T-helper 1 cell treated with Interleukin-12 subunit alpha and Interleukin-12 subunit beta and Interleukin-4 antibody, amounts not matched to agents 30 ng/mL and 1 ng/mL, for 36 hours (primary cell): ENCODE measurements at regions not wholly inside any gene's neighbourhood (a gene's known extent, or its start where the extent isn't known, plus 50 kb on each side); places are given as distances from the start of the nearest gene placed in this dataset.

Experiments
- intact Hi-C: fragments of 100-400 bp; cut with micrococcal nuclease; formaldehyde crosslinking; loops from one replicate; pipeline ENCODE4 v1.15.1; 2024

- intact Hi-C loops, result no loop called here
Observed at GRCh38 chr6:140036196-140036595, 661.7 kb upstream of the CITED2 start.

- intact Hi-C loops, result no loop called here
Observed at GRCh38 chr6:140032189-140032588, 657.7 kb upstream of the CITED2 start.

GRCh38 chr6:140029551-140029950 lies 655.1 kb upstream of the CITED2 start:
- intact Hi-C loops, result no loop called here

- intact Hi-C loops, result no loop called here
Observed at GRCh38 chr6:140027219-140027618, 652.8 kb upstream of the CITED2 start.

- intact Hi-C loops, result no loop called here
Observed at GRCh38 chr6:140026546-140026945, 652.1 kb upstream of the CITED2 start.

- intact Hi-C loops, result no loop called here
Observed at GRCh38 chr6:140025171-140025570, 650.7 kb upstream of the CITED2 start.

GRCh38 chr6:140020207-140020791 lies 645.9 kb upstream of the CITED2 start:
- intact Hi-C loops, result no loop called here

GRCh38 chr6:140018588-140018987 lies 644.1 kb upstream of the CITED2 start:
- intact Hi-C loops, result no loop called here

- intact Hi-C loops, result no loop called here
Observed at GRCh38 chr6:140017470-140017869, 643.0 kb upstream of the CITED2 start.

GRCh38 chr6:140012150-140012549 lies 637.7 kb upstream of the CITED2 start:
- intact Hi-C loops, result no loop called here

- intact Hi-C loops, result no loop called here
Observed at GRCh38 chr6:140011537-140011936, 637.1 kb upstream of the CITED2 start.

- intact Hi-C loops, result no loop called here
Observed at GRCh38 chr6:140009286-140009685, 634.8 kb upstream of the CITED2 start.

GRCh38 chr6:140007525-140007924 lies 633.1 kb upstream of the CITED2 start:
- intact Hi-C loops, result no loop called here

- intact Hi-C loops, result no loop called here
Observed at GRCh38 chr6:140003217-140003616, 628.8 kb upstream of the CITED2 start.

GRCh38 chr6:140002396-140003022 lies 628.1 kb upstream of the CITED2 start:
- intact Hi-C loops, result no loop called here

GRCh38 chr6:140001821-140002341 lies 627.4 kb upstream of the CITED2 start:
- intact Hi-C loops, result no loop called here

- intact Hi-C loops, result no loop called here
Observed at GRCh38 chr6:140001005-140001404, 626.6 kb upstream of the CITED2 start.

GRCh38 chr6:139999661-140000060 lies 625.2 kb upstream of the CITED2 start:
- intact Hi-C loops, result loop anchor here (10.0 kb wide), 1 partner anchor 625 kb away; the partner anchor contains the start of gene CITED2

GRCh38 chr6:139998478-139998877 lies 624.0 kb upstream of the CITED2 start:
- intact Hi-C loops, result loop anchor here (10.0 kb wide), 1 partner anchor 624 kb away; the partner anchor contains the start of gene CITED2

- intact Hi-C loops, result loop anchor here (10.0 kb wide), 1 partner anchor 622 kb away; the partner anchor contains the start of gene CITED2
Observed at GRCh38 chr6:139996253-139996834, 621.9 kb upstream of the CITED2 start.

- intact Hi-C loops, result loop anchor here (10.0 kb wide), 1 partner anchor 620 kb away; the partner anchor contains the start of gene CITED2
Observed at GRCh38 chr6:139994998-139995397, 620.5 kb upstream of the CITED2 start.

- intact Hi-C loops, result loop anchor here (10.0 kb wide), 1 partner anchor 616 kb away; the partner anchor contains the start of gene CITED2
Observed at GRCh38 chr6:139990856-139991465, 616.5 kb upstream of the CITED2 start.
